H1 (cell line): ENCODE measurements at regions not wholly inside any gene's neighbourhood (a gene's known extent, or its start where the extent isn't known, plus 50 kb on each side); places are given as distances from the start of the nearest gene placed in this dataset.
"Not testable (repeated sequence)": the region's sequence is repeated elsewhere in the genome, so short reads cannot be mapped to it uniquely, and the experiment has no call there.

Experiments used
- BACH1 ChIP-seq: IDR thresholded peaks from 2 replicates; pipeline ENCODE4 v1.6.1; 2012; ENCODE audit warnings: low read length, improper control_type of control experiment
- CTCF ChIP-seq, 3 experiments: IDR thresholded peaks; 1 replicate in 2 of 3; 2 replicates in 1 of 3; pipeline versions ENCODE4 v1.5.1 to v1.6.1; 2011; ENCODE audit warnings: low read length in 3 of 3, mild to moderate bottlenecking in 3 of 3, inconsistent platforms in 2 of 3, low read depth in 1 of 3, moderate library complexity in 1 of 3; ENCODE audit not compliant: insufficient read depth in 1 of 3; ENCODE audit errors: control extremely low read depth in 1 of 3
- EP300 ChIP-seq, 2 experiments: IDR thresholded peaks; 1 replicate in 1 of 2; 2 replicates in 1 of 2; pipeline ENCODE4 v1.6.1; 2011 to 2012; ENCODE audit warnings: low read depth in 2 of 2, low read length in 2 of 2, mild to moderate bottlenecking in 2 of 2, borderline replicate concordance in 1 of 2, inconsistent platforms in 1 of 2, moderate library complexity in 1 of 2
- EZH2 ChIP-seq: fragments of 200-600 bp; sonication (generic); IDR thresholded peaks from 2 replicates; pipeline ENCODE4 v1.7.1; 2012; ENCODE audit warnings: low read depth, mild to moderate bottlenecking, moderate library complexity, low read length, inconsistent platforms; ENCODE audit not compliant: severe bottlenecking
- GABPA ChIP-seq: IDR thresholded peaks from 2 replicates; pipeline ENCODE4 v1.6.1; 2011; ENCODE audit warnings: mild to moderate bottlenecking, low read length, moderate library complexity, borderline replicate concordance; ENCODE audit not compliant: insufficient read depth
- TAF1 ChIP-seq: IDR thresholded peaks from 2 replicates; pipeline ENCODE4 v1.6.1; 2011; ENCODE audit warnings: mild to moderate bottlenecking, low read depth, low read length
- USF2 ChIP-seq: IDR thresholded peaks from 2 replicates; pipeline ENCODE4 v1.6.1; 2011; ENCODE audit warnings: low read length, improper control_type of control experiment
- TF ChIP-seq, protein P1 (sequence below): IDR thresholded peaks from 2 replicates; pipeline ENCODE4 v1.6.1; 2011; ENCODE audit warnings: low read depth, mild to moderate bottlenecking, low read length; ENCODE audit not compliant: insufficient read depth
- TF ChIP-seq, protein P2 (sequence below): IDR thresholded peaks from 2 replicates; pipeline ENCODE4 v1.6.1; 2012; ENCODE audit warnings: inconsistent platforms

DNA sequence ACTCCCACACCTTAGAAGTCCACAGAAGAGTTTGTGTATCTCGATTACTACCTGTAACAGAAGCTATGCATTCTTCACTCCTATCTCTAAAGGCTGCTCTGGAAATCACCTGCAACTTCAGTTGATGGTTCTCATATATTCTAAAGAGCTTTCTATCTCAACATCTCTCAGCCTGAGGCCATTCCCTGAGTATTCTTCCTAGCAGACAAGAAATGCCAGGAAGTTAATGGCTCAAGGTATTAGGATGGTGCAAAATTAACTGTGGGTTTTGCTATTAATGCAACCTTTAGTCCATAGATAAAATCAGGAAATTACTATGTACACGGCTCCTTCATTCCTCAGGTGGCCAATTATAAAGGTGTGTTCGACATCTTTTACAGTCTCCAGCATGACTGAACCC is 290.1 kb downstream of the ZNF716 start:
- TF ChIP-seq CTCF (IDR thresholded peaks at IDR 0.05; ENCODE audit: control extremely low read depth in 1 of 3, insufficient read depth in 1 of 3, low read depth in 1 of 3, low read length in 3 of 3); GABPA; EZH2; BACH1; TAF1; USF2; EP300 (IDR thresholded peaks at IDR 0.05; ENCODE audit: borderline replicate concordance in 1 of 2, low read depth in 2 of 2, low read length in 2 of 2): not testable (repeated sequence)
- TF ChIP-seq, protein P1, sequence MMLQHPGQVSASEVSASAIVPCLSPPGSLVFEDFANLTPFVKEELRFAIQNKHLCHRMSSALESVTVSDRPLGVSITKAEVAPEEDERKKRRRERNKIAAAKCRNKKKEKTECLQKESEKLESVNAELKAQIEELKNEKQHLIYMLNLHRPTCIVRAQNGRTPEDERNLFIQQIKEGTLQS: not testable (repeated sequence)
- TF ChIP-seq, protein P2, sequence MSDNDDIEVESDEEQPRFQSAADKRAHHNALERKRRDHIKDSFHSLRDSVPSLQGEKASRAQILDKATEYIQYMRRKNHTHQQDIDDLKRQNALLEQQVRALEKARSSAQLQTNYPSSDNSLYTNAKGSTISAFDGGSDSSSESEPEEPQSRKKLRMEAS: not testable (repeated sequence)
